ENCODE measurements at regions not wholly inside any gene's neighbourhood (a gene's known extent, or its start where the extent isn't known, plus 50 kb on each side); places are given as distances from the start of the nearest gene placed in this dataset.

GRCh38 chr1:189046127-189046526 lies 1431.5 kb downstream of the BRINP3 start:
- TF ChIP-seq CTCF (IDR thresholded peaks at IDR 0.05; ENCODE audit: low read depth, low read length) (no peak), EZH2phosphoT487 (IDR thresholded peaks at IDR 0.05; ENCODE audit: low read depth) (no peak)

Measured in OCI-LY3 (cell line).